A673 (cell line): ENCODE measurements at regions not wholly inside any gene's neighbourhood (a gene's known extent, or its start where the extent isn't known, plus 50 kb on each side); places are given as distances from the start of the nearest gene placed in this dataset.

Source experiments
- EZH2 ChIP-seq: fragments of 200-600 bp; sonication (generic); IDR thresholded peaks from 2 replicates; pipeline ENCODE4 v1.6.1; 2017; ENCODE audit warnings: borderline replicate concordance, low read depth, mild to moderate bottlenecking, mixed read lengths, antibody characterized with exemption, low read length; ENCODE audit not compliant: poor library complexity, severe bottlenecking
- TF ChIP-seq, protein P1 (sequence below): fragments of 300-800, 200-600 bp; sonication (generic); conservative IDR thresholded peaks from 2 replicates; pipeline ENCODE4 v1.5.1; 2017; ENCODE audit warnings: low read depth, mild to moderate bottlenecking, antibody characterized with exemption, low read length, moderate library complexity, mixed read lengths

DNA sequence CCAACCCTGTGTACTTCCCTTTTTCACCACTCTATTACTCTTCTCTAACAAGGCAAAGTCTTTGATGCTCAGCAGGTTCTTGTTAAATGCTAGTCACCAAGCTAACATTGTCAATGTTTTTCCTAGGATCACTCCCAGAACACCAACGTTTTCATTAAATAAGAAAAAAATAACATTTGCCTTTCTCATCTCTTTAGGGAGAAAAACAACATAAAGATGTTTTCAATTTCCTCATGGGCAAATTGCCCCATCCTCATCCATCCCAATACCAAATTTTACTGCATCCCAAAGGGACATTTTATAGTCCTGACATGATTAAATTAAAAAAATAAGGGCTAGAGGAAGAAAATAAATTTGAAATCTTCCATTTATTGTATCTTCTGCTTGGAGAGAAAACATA is 106.5 kb downstream of the SUCNR1 start:
- TF ChIP-seq, protein P1, sequence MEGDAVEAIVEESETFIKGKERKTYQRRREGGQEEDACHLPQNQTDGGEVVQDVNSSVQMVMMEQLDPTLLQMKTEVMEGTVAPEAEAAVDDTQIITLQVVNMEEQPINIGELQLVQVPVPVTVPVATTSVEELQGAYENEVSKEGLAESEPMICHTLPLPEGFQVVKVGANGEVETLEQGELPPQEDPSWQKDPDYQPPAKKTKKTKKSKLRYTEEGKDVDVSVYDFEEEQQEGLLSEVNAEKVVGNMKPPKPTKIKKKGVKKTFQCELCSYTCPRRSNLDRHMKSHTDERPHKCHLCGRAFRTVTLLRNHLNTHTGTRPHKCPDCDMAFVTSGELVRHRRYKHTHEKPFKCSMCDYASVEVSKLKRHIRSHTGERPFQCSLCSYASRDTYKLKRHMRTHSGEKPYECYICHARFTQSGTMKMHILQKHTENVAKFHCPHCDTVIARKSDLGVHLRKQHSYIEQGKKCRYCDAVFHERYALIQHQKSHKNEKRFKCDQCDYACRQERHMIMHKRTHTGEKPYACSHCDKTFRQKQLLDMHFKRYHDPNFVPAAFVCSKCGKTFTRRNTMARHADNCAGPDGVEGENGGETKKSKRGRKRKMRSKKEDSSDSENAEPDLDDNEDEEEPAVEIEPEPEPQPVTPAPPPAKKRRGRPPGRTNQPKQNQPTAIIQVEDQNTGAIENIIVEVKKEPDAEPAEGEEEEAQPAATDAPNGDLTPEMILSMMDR, result no peak
- TF ChIP-seq EZH2, result no peak
